ENCODE measurements at regions not wholly inside any gene's neighbourhood (a gene's known extent, or its start where the extent isn't known, plus 50 kb on each side); places are given as distances from the start of the nearest gene placed in this dataset.

GRCh38 chr1:232477728-232478127 is 152.2 kb downstream of the SIPA1L2 start:
- no peak overlapping the region for H3K4me3 ChIP-seq (replicated peaks; ENCODE audit: insufficient read depth, low read length)
- no peak overlapping the region for H3K27ac ChIP-seq (replicated peaks)
- DNase-seq (ENCODE audit: low read depth in 1 of 2, low spot score in 1 of 2), result no peak
- H3K27me3 ChIP-seq (ENCODE audit: insufficient read depth, poor library complexity, severe bottlenecking), result no peaks in the 10 kb centered on the region
- TF ChIP-seq CTCF (IDR thresholded peaks at IDR 0.05; ENCODE audit: insufficient read depth, low read length), result no peak
- TF ChIP-seq, protein P1, sequence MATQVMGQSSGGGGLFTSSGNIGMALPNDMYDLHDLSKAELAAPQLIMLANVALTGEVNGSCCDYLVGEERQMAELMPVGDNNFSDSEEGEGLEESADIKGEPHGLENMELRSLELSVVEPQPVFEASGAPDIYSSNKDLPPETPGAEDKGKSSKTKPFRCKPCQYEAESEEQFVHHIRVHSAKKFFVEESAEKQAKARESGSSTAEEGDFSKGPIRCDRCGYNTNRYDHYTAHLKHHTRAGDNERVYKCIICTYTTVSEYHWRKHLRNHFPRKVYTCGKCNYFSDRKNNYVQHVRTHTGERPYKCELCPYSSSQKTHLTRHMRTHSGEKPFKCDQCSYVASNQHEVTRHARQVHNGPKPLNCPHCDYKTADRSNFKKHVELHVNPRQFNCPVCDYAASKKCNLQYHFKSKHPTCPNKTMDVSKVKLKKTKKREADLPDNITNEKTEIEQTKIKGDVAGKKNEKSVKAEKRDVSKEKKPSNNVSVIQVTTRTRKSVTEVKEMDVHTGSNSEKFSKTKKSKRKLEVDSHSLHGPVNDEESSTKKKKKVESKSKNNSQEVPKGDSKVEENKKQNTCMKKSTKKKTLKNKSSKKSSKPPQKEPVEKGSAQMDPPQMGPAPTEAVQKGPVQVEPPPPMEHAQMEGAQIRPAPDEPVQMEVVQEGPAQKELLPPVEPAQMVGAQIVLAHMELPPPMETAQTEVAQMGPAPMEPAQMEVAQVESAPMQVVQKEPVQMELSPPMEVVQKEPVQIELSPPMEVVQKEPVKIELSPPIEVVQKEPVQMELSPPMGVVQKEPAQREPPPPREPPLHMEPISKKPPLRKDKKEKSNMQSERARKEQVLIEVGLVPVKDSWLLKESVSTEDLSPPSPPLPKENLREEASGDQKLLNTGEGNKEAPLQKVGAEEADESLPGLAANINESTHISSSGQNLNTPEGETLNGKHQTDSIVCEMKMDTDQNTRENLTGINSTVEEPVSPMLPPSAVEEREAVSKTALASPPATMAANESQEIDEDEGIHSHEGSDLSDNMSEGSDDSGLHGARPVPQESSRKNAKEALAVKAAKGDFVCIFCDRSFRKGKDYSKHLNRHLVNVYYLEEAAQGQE (IDR thresholded peaks at IDR 0.05; ENCODE audit: insufficient replicate concordance, low read depth), result no peak
- no peak for TF ChIP-seq POLR2AphosphoS5 (IDR thresholded peaks at IDR 0.05; ENCODE audit: low read depth)
- TF ChIP-seq SPI1 (IDR thresholded peaks at IDR 0.05; ENCODE audit: borderline replicate concordance, low read depth), result no peak
- TF ChIP-seq GABPA (IDR thresholded peaks at IDR 0.05; ENCODE audit: low read depth), result no peak

GRCh38 chr1:232476538-232476950 is 153.4 kb downstream of the SIPA1L2 start:
- no peak overlapping the region for H3K4me3 ChIP-seq (replicated peaks; ENCODE audit: insufficient read depth, low read length)
- DNase-seq (ENCODE audit: low read depth in 1 of 2, low spot score in 1 of 2), result no peak
- no peak overlapping the region for H3K27ac ChIP-seq (replicated peaks)
- no peak for TF ChIP-seq SPI1 (IDR thresholded peaks at IDR 0.05; ENCODE audit: borderline replicate concordance, low read depth)
- no peak for TF ChIP-seq POLR2AphosphoS5 (IDR thresholded peaks at IDR 0.05; ENCODE audit: low read depth)
- TF ChIP-seq, protein P1 (IDR thresholded peaks at IDR 0.05; ENCODE audit: insufficient replicate concordance, low read depth), result no peak
- no peak for TF ChIP-seq GABPA (IDR thresholded peaks at IDR 0.05; ENCODE audit: low read depth)
- no peak for TF ChIP-seq CTCF (IDR thresholded peaks at IDR 0.05; ENCODE audit: insufficient read depth, low read length)
- H3K27me3 ChIP-seq (ENCODE audit: insufficient read depth, poor library complexity, severe bottlenecking), result no peaks in the 10 kb centered on the region

DNA sequence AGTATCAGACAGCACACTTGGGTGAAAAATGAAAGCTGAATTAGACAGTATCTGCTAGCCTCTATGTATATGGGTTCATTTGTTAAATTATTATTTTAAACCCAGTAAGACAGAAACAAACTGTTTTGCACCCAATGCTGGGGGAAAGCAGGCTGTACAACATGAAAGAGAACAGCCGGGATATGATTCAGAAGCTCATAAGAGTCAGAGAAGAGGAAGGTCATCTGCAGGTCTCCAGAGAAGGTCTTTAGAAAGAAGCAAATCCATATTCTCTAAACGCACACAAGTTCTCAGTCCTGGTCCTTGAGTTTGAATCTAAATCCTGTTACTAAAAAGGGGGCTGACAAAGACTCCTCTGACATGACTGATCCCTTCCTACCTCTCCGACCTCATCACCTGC is 155.1 kb downstream of the SIPA1L2 start:
- no peak for TF ChIP-seq CTCF (IDR thresholded peaks at IDR 0.05; ENCODE audit: insufficient read depth, low read length)
- TF ChIP-seq POLR2AphosphoS5 (IDR thresholded peaks at IDR 0.05; ENCODE audit: low read depth), result no peak
- TF ChIP-seq SPI1 (IDR thresholded peaks at IDR 0.05; ENCODE audit: borderline replicate concordance, low read depth), result no peak
- TF ChIP-seq, protein P1 (IDR thresholded peaks at IDR 0.05; ENCODE audit: insufficient replicate concordance, low read depth), result no peak
- TF ChIP-seq GABPA (IDR thresholded peaks at IDR 0.05; ENCODE audit: low read depth), result no peak
- no peak for DNase-seq (ENCODE audit: low read depth in 1 of 2, low spot score in 1 of 2)
- H3K4me3 ChIP-seq (replicated peaks; ENCODE audit: insufficient read depth, low read length), result no peak overlapping the region
- H3K27ac ChIP-seq (replicated peaks), result no peak overlapping the region
- H3K27me3 ChIP-seq (ENCODE audit: insufficient read depth, poor library complexity, severe bottlenecking), result no peaks in the 10 kb centered on the region
